ENCODE measurements at regions not wholly inside any gene's neighbourhood (a gene's known extent, or its start where the extent isn't known, plus 50 kb on each side); places are given as distances from the start of the nearest gene placed in this dataset.

GRCh38 chr7:157482517-157483087 lies 145.8 kb downstream of the DNAJB6 start:
- no peaks in the 10 kb centered on the region for H3K36me3 ChIP-seq (replicated peaks in 1 of 2; ENCODE audit: control insufficient read depth in 1 of 2, insufficient read depth in 2 of 2, low read length in 1 of 2)
- DNase-seq, result no peak
- no peak overlapping the region for H3K4me3 ChIP-seq (ENCODE audit: low read depth in 2 of 2, low read length in 1 of 2)
- no peak overlapping the region for H3K4me2 ChIP-seq
- no peaks in the 10 kb centered on the region for H3K4me1 ChIP-seq (ENCODE audit: control insufficient read depth in 1 of 2, insufficient read depth in 2 of 2, low read depth in 1 of 2, low read length in 1 of 2)
- ChIA-PET CTCF (no interaction called here), POLR2A (no interaction called here)
- no peaks in the 10 kb centered on the region for H4K20me1 ChIP-seq (ENCODE audit: insufficient read depth)
- TF ChIP-seq TAF1 (IDR thresholded peaks at IDR 0.05; ENCODE audit: borderline replicate concordance, low read depth, low read length) (no peak), ZBTB33 (IDR thresholded peaks at IDR 0.05; ENCODE audit: borderline replicate concordance, low read depth) (no peak), RFX5 (IDR thresholded peaks at IDR 0.05; ENCODE audit: low read length) (no peak), JUND (IDR thresholded peaks at IDR 0.05) (no peak), USF2 (IDR thresholded peaks at IDR 0.05; ENCODE audit: borderline replicate concordance, low read depth, low read length) (no peak), GABPA (IDR thresholded peaks at IDR 0.05; ENCODE audit: low read depth) (no peak), TCF12 (IDR thresholded peaks at IDR 0.05) (no peak), FOXJ3 (CRISPR knock-in tag; IDR thresholded peaks at IDR 0.05) (no peak), EZH2phosphoT487 (IDR thresholded peaks at IDR 0.05; ENCODE audit: borderline replicate concordance, low read depth) (no peak), RCOR1 (IDR thresholded peaks at IDR 0.05; ENCODE audit: low read length) (no peak), SMC3 (IDR thresholded peaks at IDR 0.05; ENCODE audit: low read depth, low read length) (no peak), EP300 (IDR thresholded peaks at IDR 0.05; ENCODE audit: borderline replicate concordance in 1 of 2, low read depth in 1 of 2, low read length in 1 of 2) (no peak), MEF2A (IDR thresholded peaks at IDR 0.05; ENCODE audit: borderline replicate concordance, low read depth) (no peak), CHD2 (IDR thresholded peaks at IDR 0.05; ENCODE audit: low read length, partially characterized antibody) (no peak)
- TF ChIP-seq, protein P1, sequence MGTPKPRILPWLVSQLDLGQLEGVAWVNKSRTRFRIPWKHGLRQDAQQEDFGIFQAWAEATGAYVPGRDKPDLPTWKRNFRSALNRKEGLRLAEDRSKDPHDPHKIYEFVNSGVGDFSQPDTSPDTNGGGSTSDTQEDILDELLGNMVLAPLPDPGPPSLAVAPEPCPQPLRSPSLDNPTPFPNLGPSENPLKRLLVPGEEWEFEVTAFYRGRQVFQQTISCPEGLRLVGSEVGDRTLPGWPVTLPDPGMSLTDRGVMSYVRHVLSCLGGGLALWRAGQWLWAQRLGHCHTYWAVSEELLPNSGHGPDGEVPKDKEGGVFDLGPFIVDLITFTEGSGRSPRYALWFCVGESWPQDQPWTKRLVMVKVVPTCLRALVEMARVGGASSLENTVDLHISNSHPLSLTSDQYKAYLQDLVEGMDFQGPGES (IDR thresholded peaks at IDR 0.05; ENCODE audit: low read depth, low read length), result no peak
- TF ChIP-seq, protein P2, sequence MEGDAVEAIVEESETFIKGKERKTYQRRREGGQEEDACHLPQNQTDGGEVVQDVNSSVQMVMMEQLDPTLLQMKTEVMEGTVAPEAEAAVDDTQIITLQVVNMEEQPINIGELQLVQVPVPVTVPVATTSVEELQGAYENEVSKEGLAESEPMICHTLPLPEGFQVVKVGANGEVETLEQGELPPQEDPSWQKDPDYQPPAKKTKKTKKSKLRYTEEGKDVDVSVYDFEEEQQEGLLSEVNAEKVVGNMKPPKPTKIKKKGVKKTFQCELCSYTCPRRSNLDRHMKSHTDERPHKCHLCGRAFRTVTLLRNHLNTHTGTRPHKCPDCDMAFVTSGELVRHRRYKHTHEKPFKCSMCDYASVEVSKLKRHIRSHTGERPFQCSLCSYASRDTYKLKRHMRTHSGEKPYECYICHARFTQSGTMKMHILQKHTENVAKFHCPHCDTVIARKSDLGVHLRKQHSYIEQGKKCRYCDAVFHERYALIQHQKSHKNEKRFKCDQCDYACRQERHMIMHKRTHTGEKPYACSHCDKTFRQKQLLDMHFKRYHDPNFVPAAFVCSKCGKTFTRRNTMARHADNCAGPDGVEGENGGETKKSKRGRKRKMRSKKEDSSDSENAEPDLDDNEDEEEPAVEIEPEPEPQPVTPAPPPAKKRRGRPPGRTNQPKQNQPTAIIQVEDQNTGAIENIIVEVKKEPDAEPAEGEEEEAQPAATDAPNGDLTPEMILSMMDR (IDR thresholded peaks at IDR 0.05), result no peak
- peaks cover 5% of the 10 kb centered on the region for H3F3A ChIP-seq (replicated peaks; ENCODE audit: insufficient read depth)
- H3K9me3 ChIP-seq, result no peaks in the 10 kb centered on the region; the same call in 1 of the 2 replicates
- H3K27me3 ChIP-seq (ENCODE audit: insufficient read depth), result no peaks in the 10 kb centered on the region
- no peaks in the 10 kb centered on the region for H3K79me2 ChIP-seq (ENCODE audit: insufficient read depth)
- WGBS (ENCODE audit: low lambda C conversion rate), result 23% methylated on average over 7 of the region's 7 CpGs
- no peak overlapping the region for H3K27ac ChIP-seq (ENCODE audit: low read depth in 2 of 2, low read length in 1 of 2)
- H3K9ac ChIP-seq, result no peak overlapping the region
- no peak overlapping the region for H2AFZ ChIP-seq (ENCODE audit: low read depth)
- no peaks in the 10 kb centered on the region for H3K9me2 ChIP-seq

All from SK-N-SH (cell line).